ENCODE measurements at regions not wholly inside any gene's neighbourhood (a gene's known extent, or its start where the extent isn't known, plus 50 kb on each side); places are given as distances from the start of the nearest gene placed in this dataset.

- TF ChIP-seq TAF1 (IDR thresholded peaks at IDR 0.05; ENCODE audit: borderline replicate concordance, low read depth, low read length), result no peak
- no peak for TF ChIP-seq POLR2A (IDR thresholded peaks at IDR 0.05; ENCODE audit: low read depth, low read length)
These were observed 763.6 kb upstream of the EEF2KMT start for GRCh38 chr16:5861241-5861640.

All from GM12892 (cell line).